PC-3 (cell line): ENCODE measurements at regions not wholly inside any gene's neighbourhood (a gene's known extent, or its start where the extent isn't known, plus 50 kb on each side); places are given as distances from the start of the nearest gene placed in this dataset.

Experiments used
- ATAC-seq: fragments of 200-7000 bp; cut with Tn5 transposase; 2 replicates; pipeline ENCODE4 v1.9.1; 2020; ENCODE audit warnings: mild to moderate bottlenecking, moderate library complexity
- BruUV-seq: library from RNA; stranded (reverse); fragments of 400-500 nt; replicated peaks from 2 replicates; lab custom pipeline; 2021; lab: Mats Ljungman, UMichigan
- CTCF ChIA-PET: fragments of 300-600 bp; sonication (Branson Sonifier 250); formaldehyde crosslinking; loops from one replicate; lab custom pipeline; 2022; ENCODE audit warnings: antibody characterized with exemption; lab: Charles Lee
- POLR2A ChIA-PET: fragments of 300-600 bp; sonication (Branson Sonifier 250); formaldehyde crosslinking; loops from one replicate; lab custom pipeline; 2022; ENCODE audit warnings: antibody characterized with exemption; ENCODE audit not compliant: unreplicated experiment; lab: Charles Lee
- DNase-seq: peaks from one replicate; pipeline ENCODE4 v3.0.0-alpha.2; 2015
- H2AFZ ChIP-seq: fragments of 300-600 bp; sonication (generic); 2 replicates; pipeline ENCODE4 v1.6.0; 2016; ENCODE audit warnings: antibody characterized with exemption, low read length
- H3F3A ChIP-seq: fragments of 300-600 bp; sonication (generic); one replicate; pipeline ENCODE4 v1.6.0; 2017; ENCODE audit warnings: antibody characterized with exemption, low read length, control low read depth, mild to moderate bottlenecking; ENCODE audit not compliant: unreplicated experiment
- H3K27ac ChIP-seq: fragments of 300-600 bp; sonication (generic); 2 replicates; pipeline ENCODE4 v1.5.1; 2016; ENCODE audit warnings: mild to moderate bottlenecking, low read length
- H3K27me3 ChIP-seq: fragments of 300-600 bp; sonication (generic); 2 replicates; pipeline ENCODE4 v1.6.1; 2016; ENCODE audit warnings: low read length, mixed read lengths
- H3K36me3 ChIP-seq: fragments of 300-600 bp; sonication (generic); 2 replicates; pipeline ENCODE4 v1.6.1; 2016; ENCODE audit warnings: low read depth, mixed run types, low read length, mixed read lengths
- H3K4me1 ChIP-seq: fragments of 300-600 bp; sonication (generic); 2 replicates; pipeline ENCODE4 v1.5.1; 2016; ENCODE audit warnings: low read length; ENCODE audit not compliant: insufficient read depth
- H3K4me2 ChIP-seq: fragments of 300-600 bp; sonication (generic); 2 replicates; pipeline ENCODE4 v1.6.0; 2016; ENCODE audit warnings: low read length
- H3K4me3 ChIP-seq: fragments of 300-600 bp; sonication (generic); 2 replicates; pipeline ENCODE4 v1.5.1; 2016; ENCODE audit warnings: mild to moderate bottlenecking, low read length, mixed read lengths
- H3K79me2 ChIP-seq: fragments of 300-600 bp; sonication (generic); 2 replicates; pipeline ENCODE4 v1.6.1; 2017; ENCODE audit warnings: low read length, mixed read lengths
- H3K9ac ChIP-seq: fragments of 300-600 bp; sonication (generic); 2 replicates; pipeline ENCODE4 v1.6.0; 2016; ENCODE audit warnings: mild to moderate bottlenecking, low read length
- H3K9me2 ChIP-seq: fragments of 300-600 bp; sonication (generic); replicated peaks from 2 replicates; pipeline ENCODE4 v1.6.1; 2016; ENCODE audit warnings: mixed run types, low read length, mixed read lengths
- H3K9me3 ChIP-seq: fragments of 300-600 bp; sonication (generic); 2 replicates; pipeline ENCODE4 v1.6.1; 2016; ENCODE audit warnings: low read length, mixed read lengths
- H4K20me1 ChIP-seq: fragments of 300-600 bp; sonication (generic); 2 replicates; pipeline ENCODE4 v1.6.1; 2016; ENCODE audit warnings: low read length, mixed read lengths
- CTCF ChIP-seq: fragments of 300-600 bp; sonication (generic); conservative IDR thresholded peaks from 2 replicates; pipeline ENCODE4 v1.5.1; 2017; ENCODE audit warnings: antibody characterized with exemption, low read depth, mild to moderate bottlenecking, low read length
- EZH2 ChIP-seq: fragments of 300-600 bp; sonication (generic); IDR thresholded peaks from one replicate; pipeline ENCODE4 v1.6.1; 2017; ENCODE audit warnings: antibody characterized with exemption, mild to moderate bottlenecking, low read length; ENCODE audit not compliant: unreplicated experiment
- EZH2phosphoT487 ChIP-seq: fragments of 300-600 bp; sonication (generic); IDR thresholded peaks from 2 replicates; pipeline ENCODE4 v1.6.1; 2018; ENCODE audit warnings: mild to moderate bottlenecking, antibody characterized with exemption, low read length, borderline replicate concordance
- intact Hi-C: fragments of 100-400 bp; cut with micrococcal nuclease; formaldehyde crosslinking; loops from 2 replicates; pipeline ENCODE4 v1.9.0; 2023

GRCh38 chr2:168317282-168317681 lies 69.9 kb upstream of the STK39 start:
- no peaks in the 10 kb centered on the region for H3K36me3 ChIP-seq
- intact Hi-C loops = no loop called here
- no peak for ATAC-seq

GRCh38 chr2:168320267-168320666 lies 72.9 kb upstream of the STK39 start:
- no TSS peak for BruUV-seq

More at GRCh38 chr2:168317282-168317681, 69.9 kb upstream of the STK39 start:
- Histone ChIP-seq H4K20me1 (no peaks in the 10 kb centered on the region), H3K4me3 (no peak overlapping the region), H3K4me1 (peaks cover 12% of the 10 kb centered on the region), H3K9me2 (no peaks in the 10 kb centered on the region), H3K79me2 (no peaks in the 10 kb centered on the region), H3K9ac (no peak overlapping the region), H3K27ac (no peak overlapping the region), H3K9me3 (no peaks in the 10 kb centered on the region), H2AFZ (no peak overlapping the region), H3K27me3 (no peaks in the 10 kb centered on the region), H3K4me2 (no peak overlapping the region), H3F3A (no peaks in the 10 kb centered on the region)
- BruUV-seq = no TSS peak
- ChIA-PET CTCF (no interaction called here), POLR2A (no interaction called here)
- TF ChIP-seq CTCF = no peak
- TF ChIP-seq EZH2 = no peak
- no peak for DNase-seq

More at GRCh38 chr2:168320267-168320666, 72.9 kb upstream of the STK39 start:
- H3K4me2 ChIP-seq = peak overlapping the region; percentile 29; the same call in 1 of the 2 replicates
- POLR2A ChIA-PET = no interaction called here
- H3K27ac ChIP-seq = no peak overlapping the region
- H2AFZ ChIP-seq = no peak overlapping the region
- H3F3A ChIP-seq = no peaks in the 10 kb centered on the region
- no peak overlapping the region for H3K9ac ChIP-seq
- intact Hi-C loops = no loop called here
- DNase-seq (peak; percentile 73), ATAC-seq (peak; percentile 22; the same call in 1 of the 2 replicates)
- H4K20me1 ChIP-seq = no peaks in the 10 kb centered on the region
- CTCF ChIA-PET = no interaction called here
- no peak overlapping the region for H3K4me3 ChIP-seq
- no peaks in the 10 kb centered on the region for H3K27me3 ChIP-seq
- H3K9me3 ChIP-seq = no peaks in the 10 kb centered on the region
- no peaks in the 10 kb centered on the region for H3K36me3 ChIP-seq
- H3K4me1 ChIP-seq = peaks cover 12% of the 10 kb centered on the region
- no peaks in the 10 kb centered on the region for H3K9me2 ChIP-seq
- no peaks in the 10 kb centered on the region for H3K79me2 ChIP-seq
- TF ChIP-seq CTCF = no peak
- no peak for TF ChIP-seq EZH2
- no peak for TF ChIP-seq EZH2phosphoT487
